Body of pancreas (tissue), 4 donors: ENCODE measurements at regions not wholly inside any gene's neighbourhood (a gene's known extent, or its start where the extent isn't known, plus 50 kb on each side); places are given as distances from the start of the nearest gene placed in this dataset.

Source experiments
- POLR2A ChIP-seq, 3 donors: fragments of 450-650 bp; IDR thresholded peaks; one replicate each; pipeline ENCODE4 v1.6.1; 2016; ENCODE audit warnings: antibody characterized with exemption in 3 of 3, mild to moderate bottlenecking in 2 of 3
- TF ChIP-seq, protein P1 (sequence below), 7 experiments: fragments of 450-650 bp in 4 of 7; fragments of 200-600 bp in 3 of 7; sonication (generic) in 3 of 7; IDR thresholded peaks; one replicate each; pipeline ENCODE4 v1.5.1; 2016 to 2019; ENCODE audit warnings: antibody characterized with exemption in 7 of 7

DNA sequence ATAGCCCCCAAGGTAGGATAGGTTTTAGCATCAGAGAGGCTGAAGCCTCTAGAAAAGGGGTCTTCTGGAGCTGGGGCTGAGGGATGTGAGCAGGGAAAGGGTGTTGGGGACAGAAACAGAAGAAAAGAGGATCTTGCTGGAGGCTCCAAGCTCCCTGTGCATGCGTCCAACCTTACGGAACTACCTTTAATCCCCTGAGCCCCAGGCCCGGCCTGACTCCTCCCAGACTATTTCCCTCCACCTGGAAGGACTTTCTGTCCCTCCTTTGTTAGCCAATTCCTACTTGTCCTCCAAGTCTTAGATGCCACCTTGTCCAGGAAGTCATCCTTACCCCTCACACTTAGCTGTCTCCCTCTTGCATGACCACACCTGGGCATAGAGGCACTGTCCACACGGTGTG is 50.0 kb upstream of the VPS8 start:
- no peak for TF ChIP-seq POLR2A (IDR thresholded peaks at IDR 0.05)
- TF ChIP-seq, protein P1, sequence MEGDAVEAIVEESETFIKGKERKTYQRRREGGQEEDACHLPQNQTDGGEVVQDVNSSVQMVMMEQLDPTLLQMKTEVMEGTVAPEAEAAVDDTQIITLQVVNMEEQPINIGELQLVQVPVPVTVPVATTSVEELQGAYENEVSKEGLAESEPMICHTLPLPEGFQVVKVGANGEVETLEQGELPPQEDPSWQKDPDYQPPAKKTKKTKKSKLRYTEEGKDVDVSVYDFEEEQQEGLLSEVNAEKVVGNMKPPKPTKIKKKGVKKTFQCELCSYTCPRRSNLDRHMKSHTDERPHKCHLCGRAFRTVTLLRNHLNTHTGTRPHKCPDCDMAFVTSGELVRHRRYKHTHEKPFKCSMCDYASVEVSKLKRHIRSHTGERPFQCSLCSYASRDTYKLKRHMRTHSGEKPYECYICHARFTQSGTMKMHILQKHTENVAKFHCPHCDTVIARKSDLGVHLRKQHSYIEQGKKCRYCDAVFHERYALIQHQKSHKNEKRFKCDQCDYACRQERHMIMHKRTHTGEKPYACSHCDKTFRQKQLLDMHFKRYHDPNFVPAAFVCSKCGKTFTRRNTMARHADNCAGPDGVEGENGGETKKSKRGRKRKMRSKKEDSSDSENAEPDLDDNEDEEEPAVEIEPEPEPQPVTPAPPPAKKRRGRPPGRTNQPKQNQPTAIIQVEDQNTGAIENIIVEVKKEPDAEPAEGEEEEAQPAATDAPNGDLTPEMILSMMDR (IDR thresholded peaks at IDR 0.05): no peak
